ENCODE measurements at regions not wholly inside any gene's neighbourhood (a gene's known extent, or its start where the extent isn't known, plus 50 kb on each side); places are given as distances from the start of the nearest gene placed in this dataset.

- no peak for DNase-seq
Measured at GRCh38 chr15:95957861-95958260, 372.6 kb upstream of the NR2F2 start.

GRCh38 chr15:95958382-95958781, 372.1 kb upstream of the NR2F2 start:
- no peak for DNase-seq

GRCh38 chr15:95968856-95969255, 361.6 kb upstream of the NR2F2 start:
- no peak for DNase-seq

GRCh38 chr15:95970326-95970725, 360.2 kb upstream of the NR2F2 start:
- no peak for DNase-seq

GRCh38 chr15:95972041-95972553, 358.4 kb upstream of the NR2F2 start:
- DNase-seq: no peak

- no peak for DNase-seq
Measured at GRCh38 chr15:95972812-95973211, 357.7 kb upstream of the NR2F2 start.

- no peak for DNase-seq
Measured at GRCh38 chr15:95973566-95974256, 356.8 kb upstream of the NR2F2 start.

GRCh38 chr15:95975212-95975611, 355.3 kb upstream of the NR2F2 start:
- no peak for DNase-seq

- no peak for DNase-seq
Measured at GRCh38 chr15:95979286-95979685, 351.2 kb upstream of the NR2F2 start.

- no peak for DNase-seq
Measured at GRCh38 chr15:95981209-95981608, 349.3 kb upstream of the NR2F2 start.

GRCh38 chr15:95987299-95987698, 343.2 kb upstream of the NR2F2 start:
- DNase-seq: no peak

- no peak for DNase-seq
Measured at GRCh38 chr15:95987886-95988573, 342.5 kb upstream of the NR2F2 start.

GRCh38 chr15:95988574-95988887, 342.0 kb upstream of the NR2F2 start:
- DNase-seq: no peak

- no peak for DNase-seq
Measured at GRCh38 chr15:95989392-95989791, 341.1 kb upstream of the NR2F2 start.

GRCh38 chr15:95990833-95991232, 339.7 kb upstream of the NR2F2 start:
- DNase-seq: no peak

GRCh38 chr15:95994418-95994817, 336.1 kb upstream of the NR2F2 start:
- DNase-seq: no peak

GRCh38 chr15:95995375-95996168, 334.9 kb upstream of the NR2F2 start:
- no peak for DNase-seq

GRCh38 chr15:95996494-95996893, 334.0 kb upstream of the NR2F2 start:
- DNase-seq: no peak

GRCh38 chr15:95998935-95999334, 331.6 kb upstream of the NR2F2 start:
- DNase-seq: no peak

- DNase-seq: no peak
Measured at GRCh38 chr15:96002890-96003859, 327.3 kb upstream of the NR2F2 start.

GRCh38 chr15:96005906-96006305, 324.6 kb upstream of the NR2F2 start:
- DNase-seq: no peak

- no peak for DNase-seq
Measured at GRCh38 chr15:96011136-96011535, 319.4 kb upstream of the NR2F2 start.

- DNase-seq: no peak
Measured at GRCh38 chr15:96014939-96015338, 315.6 kb upstream of the NR2F2 start.

All from NCI-H1092 treated with DMSO at 0.1 percent for 48 hours (cell line).